IMR-90 (cell line): ENCODE measurements at regions not wholly inside any gene's neighbourhood (a gene's known extent, or its start where the extent isn't known, plus 50 kb on each side); places are given as distances from the start of the nearest gene placed in this dataset.
"Not testable (repeated sequence)": the region's sequence is repeated elsewhere in the genome, so short reads cannot be mapped to it uniquely, and the experiment has no call there.

Experiments used
- ATAC-seq: fragments of 200-7000 bp; cut with Tn5 transposase; 2 replicates; pipeline ENCODE4 v1.9.1; 2020; ENCODE audit warnings: low read depth, mild to moderate bottlenecking, moderate library complexity
- BruUV-seq: library from RNA; stranded (reverse); fragments of 400-500 nt; replicated peaks from 2 replicates; lab custom pipeline; 2021; lab: Mats Ljungman, UMichigan
- CTCF ChIA-PET: fragments of 300-600 bp; formaldehyde crosslinking; extraction: SDS; loops from one replicate; lab custom pipeline; 2021; ENCODE audit warnings: antibody characterized with exemption; lab: Yijun Ruan, JAX
- POLR2A ChIA-PET: fragments of 300-600 bp; sonication (Branson Sonifier 250); formaldehyde crosslinking; loops from one replicate; lab custom pipeline; 2022; ENCODE audit warnings: antibody characterized with exemption; ENCODE audit not compliant: unreplicated experiment; lab: Charles Lee
- DNase-seq: peaks from one replicate; pipeline ENCODE4 v3.0.0; 2013
- H2AFZ ChIP-seq: replicated peaks from 2 replicates; pipeline ENCODE3; 2013; ENCODE audit warnings: low read length, mild to moderate bottlenecking; ENCODE audit not compliant: poor library complexity
- H2AK5ac ChIP-seq: 2 replicates; pipeline ENCODE4 v1.6.1; 2013; ENCODE audit warnings: low read depth, low read length, inconsistent platforms
- H2AK9ac ChIP-seq: replicated peaks from 2 replicates; pipeline ENCODE3; 2013; ENCODE audit warnings: mild to moderate bottlenecking, low read depth, low read length, moderate library complexity; ENCODE audit not compliant: poor library complexity
- H2BK120ac ChIP-seq: 2 replicates; pipeline ENCODE4 v1.6.1; 2013; ENCODE audit warnings: low read depth, low read length, inconsistent platforms
- H2BK15ac ChIP-seq: 3 replicates; pipeline ENCODE4 v1.6.1; 2013; ENCODE audit warnings: low read depth, low read length, inconsistent platforms
- H2BK20ac ChIP-seq: 2 replicates; pipeline ENCODE4 v1.6.1; 2013; ENCODE audit warnings: low read depth, mild to moderate bottlenecking, inconsistent platforms, low read length, moderate library complexity
- H2BK5ac ChIP-seq: 2 replicates; pipeline ENCODE4 v1.6.1; 2013; ENCODE audit warnings: mild to moderate bottlenecking, low read depth, low read length, inconsistent platforms; ENCODE audit not compliant: poor library complexity, severe bottlenecking
- H3K14ac ChIP-seq: replicated peaks from 2 replicates; pipeline ENCODE4 v1.6.1; 2013; ENCODE audit warnings: low read depth, low read length, inconsistent platforms
- H3K18ac ChIP-seq: 2 replicates; pipeline ENCODE4 v1.6.1; 2013; ENCODE audit warnings: low read depth, low read length, control low read depth
- H3K23ac ChIP-seq: 2 replicates; pipeline ENCODE4 v1.6.1; 2013; ENCODE audit warnings: low read depth, low read length, inconsistent platforms
- H3K27ac ChIP-seq: 2 replicates; pipeline ENCODE4 v1.5.1; 2013; ENCODE audit warnings: mild to moderate bottlenecking, control low read depth, low read length; ENCODE audit not compliant: insufficient read depth
- H3K27me3 ChIP-seq: 2 replicates; pipeline ENCODE4 v1.6.1; 2013; ENCODE audit warnings: low read length; ENCODE audit not compliant: control insufficient read depth, insufficient read depth
- H3K36me3 ChIP-seq: 2 replicates; pipeline ENCODE4 v1.6.1; 2013; ENCODE audit warnings: low read length, mixed read lengths; ENCODE audit not compliant: control insufficient read depth, insufficient read depth
- H3K4ac ChIP-seq: 2 replicates; pipeline ENCODE4 v1.6.1; 2013; ENCODE audit warnings: low read depth, low read length, inconsistent platforms
- H3K4me1 ChIP-seq: 2 replicates; pipeline ENCODE4 v1.6.1; 2013; ENCODE audit warnings: low read length, mixed read lengths; ENCODE audit not compliant: control insufficient read depth, insufficient read depth
- H3K4me2 ChIP-seq: 2 replicates; pipeline ENCODE4 v1.6.1; 2013; ENCODE audit warnings: low read depth, mild to moderate bottlenecking, control low read depth, low read length, moderate library complexity
- H3K4me3 ChIP-seq: 2 replicates; pipeline ENCODE4 v1.5.1; 2013; ENCODE audit warnings: low read depth, mild to moderate bottlenecking, control low read depth, low read length, moderate library complexity; ENCODE audit not compliant: insufficient read depth
- H3K56ac ChIP-seq: 2 replicates; pipeline ENCODE4 v1.6.1; 2013; ENCODE audit warnings: low read length, inconsistent platforms; ENCODE audit not compliant: insufficient read depth; ENCODE audit errors: extremely low read depth
- H3K79me1 ChIP-seq, 2 experiments: 2 replicates each; pipeline ENCODE4 v1.6.1; 2013; ENCODE audit warnings: low read length in 2 of 2, inconsistent platforms in 1 of 2, low read depth in 1 of 2
- H3K9ac ChIP-seq: 2 replicates; pipeline ENCODE4 v1.6.1; 2013; ENCODE audit warnings: low read depth, low read length, control low read depth
- H3K9me1 ChIP-seq: 2 replicates; pipeline ENCODE4 v1.6.1; 2013; ENCODE audit warnings: low read length, inconsistent platforms; ENCODE audit not compliant: insufficient read depth
- H3K9me3 ChIP-seq: 2 replicates; pipeline ENCODE4 v1.6.1; 2013; ENCODE audit warnings: low read length; ENCODE audit not compliant: control insufficient read depth, insufficient read depth
- H4K20me1 ChIP-seq: 2 replicates; pipeline ENCODE4 v1.6.1; 2013; ENCODE audit warnings: low read length, inconsistent platforms; ENCODE audit not compliant: insufficient read depth
- H4K5ac ChIP-seq: 2 replicates; pipeline ENCODE4 v1.6.1; 2013; ENCODE audit warnings: mild to moderate bottlenecking, low read depth, low read length, control low read depth
- H4K8ac ChIP-seq, 2 experiments: 2 replicates each; pipeline ENCODE4 v1.6.1; 2013; ENCODE audit warnings: low read depth in 2 of 2, low read length in 2 of 2, control low read depth in 1 of 2, inconsistent platforms in 1 of 2
- H4K91ac ChIP-seq: 2 replicates; pipeline ENCODE4 v1.6.1; 2013; ENCODE audit warnings: low read depth, low read length, inconsistent platforms; ENCODE audit not compliant: insufficient read depth
- BHLHE40 ChIP-seq: fragments of 150-350 bp; IDR thresholded peaks from 2 replicates; pipeline ENCODE4 v1.6.1; 2016; ENCODE audit warnings: mild to moderate bottlenecking, low read depth, low read length
- MAFK ChIP-seq: IDR thresholded peaks from 2 replicates; pipeline ENCODE4 v1.6.1; 2012; ENCODE audit warnings: low read depth, low read length, improper control_type of control experiment
- WGBS, 2 experiments: methylation state at CpG; one replicate each; pipeline versions ENCODE4 v1.1.5 to v1.1.7; 2013; ENCODE audit warnings: missing lambda C conversion rate in 2 of 2; ENCODE audit not compliant: insufficient read length in 1 of 2; ENCODE audit errors: extremely low coverage in 2 of 2; 5-methylcytosine and 5-hydroxymethylcytosine counted together
- dilution Hi-C: fragments of 300-500 bp; cut with HindIII; formaldehyde crosslinking; loops from one replicate; pipeline ENCODE4 v1.14.3; 2018; ENCODE audit warnings: low sequenced_read_pairs; ENCODE audit not compliant: unreplicated experiment
- in situ Hi-C: fragments of 300-500 bp; cut with MboI; formaldehyde crosslinking; loops from 3 replicates; pipeline ENCODE4 v1.14.3; 2019; ENCODE audit warnings: low sequenced_read_pairs, inconsistent platforms, mixed read lengths
- intact Hi-C: fragments of 100-400 bp; cut with micrococcal nuclease; formaldehyde crosslinking; loops from 2 replicates; pipeline ENCODE4 v1.10.0; 2022

- intact Hi-C loops = no loop called here
Observed at GRCh38 chr3:162722337-162722736, 1225.7 kb downstream of the OTOL1 start.

GRCh38 chr3:162722796-162723195 lies 1226.2 kb downstream of the OTOL1 start:
- in situ Hi-C loops, H4K20me1 ChIP-seq, dilution Hi-C loops, H3K14ac ChIP-seq, intact Hi-C loops, H2AFZ ChIP-seq, H4K8ac ChIP-seq, H2BK20ac ChIP-seq, H3K36me3 ChIP-seq, H3K4me1 ChIP-seq, H3K9me1 ChIP-seq, H3K18ac ChIP-seq, H3K4me3 ChIP-seq, H3K56ac ChIP-seq, H3K4me2 ChIP-seq, H3K9me3 ChIP-seq, H3K9ac ChIP-seq, BruUV-seq, H2BK15ac ChIP-seq, H2BK5ac ChIP-seq, ATAC-seq, H3K4ac ChIP-seq, H3K23ac ChIP-seq, CTCF ChIA-PET, H3K27ac ChIP-seq, H3K27me3 ChIP-seq, H4K5ac ChIP-seq, H2BK120ac ChIP-seq, POLR2A ChIA-PET, H3K79me1 ChIP-seq, H2AK9ac ChIP-seq, H4K91ac ChIP-seq, DNase-seq, H2AK5ac ChIP-seq: not testable (repeated sequence)
- WGBS, 2 experiments = no CpG with 5 or more reads among the region's 5 CpGs

More at GRCh38 chr3:162722337-162722736, 1225.7 kb downstream of the OTOL1 start:
- no peak overlapping the region for H2AFZ ChIP-seq
- in situ Hi-C loops = no loop called here
- H3K9ac ChIP-seq = no peak overlapping the region
- H4K91ac ChIP-seq = no peak overlapping the region
- H3K27ac ChIP-seq = no peak overlapping the region
- H2BK20ac ChIP-seq = no peak overlapping the region
- no peak overlapping the region for H3K23ac ChIP-seq
- H3K56ac ChIP-seq = no peak overlapping the region
- no peaks in the 10 kb centered on the region for H4K20me1 ChIP-seq
- DNase-seq = no peak
- no peak overlapping the region for H3K4me3 ChIP-seq
- H3K4me2 ChIP-seq = no peak overlapping the region
- peak; percentile 66 for TF ChIP-seq MAFK
- TF ChIP-seq BHLHE40 = no peak
- H3K18ac ChIP-seq = no peak overlapping the region
- CTCF ChIA-PET = no interaction called here
- H3K36me3 ChIP-seq = no peaks in the 10 kb centered on the region
- no peak overlapping the region for H2BK15ac ChIP-seq
- no peak overlapping the region for H4K5ac ChIP-seq
- no peaks in the 10 kb centered on the region for H3K9me3 ChIP-seq
- H3K14ac ChIP-seq = no peak overlapping the region
- no peak overlapping the region for H2AK5ac ChIP-seq
- dilution Hi-C loops = no loop called here
- no peak overlapping the region for H2BK5ac ChIP-seq
- no peak overlapping the region for H4K8ac ChIP-seq
- POLR2A ChIA-PET = no interaction called here
- H3K79me1 ChIP-seq = no peaks in the 10 kb centered on the region
- no peak for ATAC-seq
- H3K27me3 ChIP-seq = no peaks in the 10 kb centered on the region
- peaks cover 2% of the 10 kb centered on the region; the same call in 1 of the 2 replicates for H3K4me1 ChIP-seq
- H2BK120ac ChIP-seq = no peak overlapping the region
- H3K4ac ChIP-seq = no peak overlapping the region
- no TSS peak for BruUV-seq
- no peak overlapping the region for H2AK9ac ChIP-seq
- H3K9me1 ChIP-seq = no peaks in the 10 kb centered on the region; the same call in 1 of the 2 replicates
